NCI-H2029 (cell line): ENCODE measurements at regions not wholly inside any gene's neighbourhood (a gene's known extent, or its start where the extent isn't known, plus 50 kb on each side); places are given as distances from the start of the nearest gene placed in this dataset.

Experiments
- DNase-seq: peaks from one replicate; lab custom pipeline; 2025; lab: John Stamatoyannopoulos, UW

GRCh38 chr3:176794406-176794805 lies 402.9 kb downstream of the TBL1XR1 start:
- no peak for DNase-seq

- no peak for DNase-seq
Observed at GRCh38 chr3:176789947-176790346, 407.3 kb downstream of the TBL1XR1 start.

GRCh38 chr3:176789281-176789705 lies 408.0 kb downstream of the TBL1XR1 start:
- peak; percentile 23 for DNase-seq

GRCh38 chr3:176787506-176787905 lies 409.8 kb downstream of the TBL1XR1 start:
- no peak for DNase-seq

- no peak for DNase-seq
Observed at GRCh38 chr3:176785171-176785570, 412.1 kb downstream of the TBL1XR1 start.

- DNase-seq: no peak
Observed at GRCh38 chr3:176780766-176781165, 416.5 kb downstream of the TBL1XR1 start.

GRCh38 chr3:176776622-176777175 lies 420.6 kb downstream of the TBL1XR1 start:
- DNase-seq: no peak

- DNase-seq: no peak
Observed at GRCh38 chr3:176769547-176770190, 427.6 kb downstream of the TBL1XR1 start.

GRCh38 chr3:176767385-176767784 lies 429.9 kb downstream of the TBL1XR1 start:
- DNase-seq: peak; percentile 28

- DNase-seq: no peak
Observed at GRCh38 chr3:176766862-176767261, 430.4 kb downstream of the TBL1XR1 start.

GRCh38 chr3:176765382-176765900 lies 431.8 kb downstream of the TBL1XR1 start:
- DNase-seq: no peak

- DNase-seq: no peak
Observed at GRCh38 chr3:176759815-176760506, 437.3 kb downstream of the TBL1XR1 start.

- no peak for DNase-seq
Observed at GRCh38 chr3:176757429-176757828, 439.9 kb downstream of the TBL1XR1 start.

GRCh38 chr3:176755977-176756376 lies 441.3 kb downstream of the TBL1XR1 start:
- DNase-seq: no peak

- no peak for DNase-seq
Observed at GRCh38 chr3:176755552-176755951, 441.7 kb downstream of the TBL1XR1 start.

- no peak for DNase-seq
Observed at GRCh38 chr3:176741664-176742047, 455.6 kb downstream of the TBL1XR1 start.

GRCh38 chr3:176740906-176741663 lies 456.2 kb downstream of the TBL1XR1 start:
- no peak for DNase-seq

- no peak for DNase-seq
Observed at GRCh38 chr3:176739159-176739558, 458.1 kb downstream of the TBL1XR1 start.

- DNase-seq: no peak
Observed at GRCh38 chr3:176737480-176738110, 459.7 kb downstream of the TBL1XR1 start.

GRCh38 chr3:176734146-176734545 lies 463.1 kb downstream of the TBL1XR1 start:
- no peak for DNase-seq

- DNase-seq: no peak
Observed at GRCh38 chr3:176724394-176724759, 472.9 kb downstream of the TBL1XR1 start.
